Smooth muscle cell (in vitro differentiated cells): ENCODE measurements at regions not wholly inside any gene's neighbourhood (a gene's known extent, or its start where the extent isn't known, plus 50 kb on each side); places are given as distances from the start of the nearest gene placed in this dataset.

Experiments
- DNase-seq: peaks from one replicate; lab custom pipeline; 2025; ENCODE audit not compliant: unreplicated experiment; lab: John Stamatoyannopoulos, UW
- H2AFZ ChIP-seq: fragments of 200-600 bp; sonication (generic); 2 replicates; pipeline ENCODE4 v1.6.0; 2016; ENCODE audit warnings: antibody characterized with exemption, low read depth, mild to moderate bottlenecking
- H3F3A ChIP-seq: fragments of 200-600 bp; sonication (generic); 2 replicates; pipeline ENCODE4 v1.6.0; 2017; ENCODE audit warnings: antibody characterized with exemption, low read depth
- H3K27ac ChIP-seq: fragments of 200-600 bp; sonication (generic); 2 replicates; pipeline ENCODE4 v1.5.1; 2016; ENCODE audit warnings: low read depth, mild to moderate bottlenecking
- H3K27me3 ChIP-seq: fragments of 200-600 bp; sonication (generic); 2 replicates; pipeline ENCODE4 v1.6.1; 2016; ENCODE audit warnings: low read depth, mild to moderate bottlenecking
- H3K36me3 ChIP-seq: fragments of 200-600 bp; sonication (generic); 2 replicates; pipeline ENCODE4 v1.5.1; 2016; ENCODE audit warnings: low read depth
- H3K4me1 ChIP-seq: fragments of 200-600 bp; sonication (generic); 2 replicates; pipeline ENCODE4 v1.5.1; 2016; ENCODE audit warnings: low read depth
- H3K4me2 ChIP-seq: fragments of 200-600 bp; sonication (generic); 2 replicates; pipeline ENCODE4 v1.6.0; 2016; ENCODE audit warnings: mild to moderate bottlenecking
- H3K4me3 ChIP-seq: fragments of 200-600 bp; sonication (generic); 2 replicates; pipeline ENCODE4 v1.5.1; 2016; ENCODE audit warnings: mild to moderate bottlenecking
- H3K79me2 ChIP-seq: fragments of 200-600 bp; sonication (generic); 2 replicates; pipeline ENCODE4 v1.6.0; 2016; ENCODE audit warnings: low read depth, mild to moderate bottlenecking
- H3K9ac ChIP-seq: fragments of 200-600 bp; sonication (generic); 2 replicates; pipeline ENCODE4 v1.6.0; 2016; ENCODE audit warnings: low read depth
- H3K9me3 ChIP-seq: fragments of 200-600 bp; sonication (generic); replicated peaks from 2 replicates; pipeline ENCODE4 v1.5.1; 2016; ENCODE audit warnings: low read depth
- H4K20me1 ChIP-seq: fragments of 200-600 bp; sonication (generic); 2 replicates; pipeline ENCODE4 v1.6.0; 2016; ENCODE audit warnings: low read depth
- CTCF ChIP-seq: fragments of 200-600 bp; sonication (generic); IDR thresholded peaks from 2 replicates; pipeline ENCODE4 v1.5.1; 2017; ENCODE audit warnings: borderline replicate concordance, mild to moderate bottlenecking, antibody characterized with exemption; ENCODE audit not compliant: insufficient read depth, poor library complexity, severe bottlenecking
- WGBS: methylation state at CpG from one replicate; pipeline ENCODE4 v1.1.7; 2016; ENCODE audit warnings: low lambda C conversion rate; 5-methylcytosine and 5-hydroxymethylcytosine counted together

- no peaks in the 10 kb centered on the region for H3F3A ChIP-seq
- H3K9ac ChIP-seq: no peak overlapping the region
- H3K27me3 ChIP-seq: no peaks in the 10 kb centered on the region
- no peaks in the 10 kb centered on the region for H4K20me1 ChIP-seq
- H3K9me3 ChIP-seq: no peaks in the 10 kb centered on the region
- H3K4me1 ChIP-seq: no peaks in the 10 kb centered on the region
- DNase-seq: no peak
- H3K4me3 ChIP-seq: no peak overlapping the region
- H3K36me3 ChIP-seq: no peaks in the 10 kb centered on the region
- H3K79me2 ChIP-seq: no peaks in the 10 kb centered on the region
- no peak for TF ChIP-seq CTCF
- 73% methylated on average over 7 of the region's 7 CpGs for WGBS
- H3K4me2 ChIP-seq: no peak overlapping the region
- no peak overlapping the region for H2AFZ ChIP-seq
- H3K27ac ChIP-seq: no peak overlapping the region
Measured at GRCh38 chr7:33748793-33749192, 156.5 kb upstream of the BMPER start.

GRCh38 chr7:33750177-33750576 lies 155.2 kb upstream of the BMPER start:
- Histone ChIP-seq H3K4me2 (no peak overlapping the region), H3K27me3 (no peaks in the 10 kb centered on the region), H3K27ac (no peak overlapping the region), H3K9ac (no peak overlapping the region), H2AFZ (no peak overlapping the region), H3F3A (no peaks in the 10 kb centered on the region), H3K36me3 (no peaks in the 10 kb centered on the region), H3K4me3 (no peak overlapping the region), H3K4me1 (no peaks in the 10 kb centered on the region), H3K79me2 (no peaks in the 10 kb centered on the region), H4K20me1 (no peaks in the 10 kb centered on the region), H3K9me3 (no peaks in the 10 kb centered on the region)
- DNase-seq: no peak
- no peak for TF ChIP-seq CTCF
- 78% methylated on average over 1 of the region's 1 CpG for WGBS

- no peak for TF ChIP-seq CTCF
- DNase-seq: no peak
- Histone ChIP-seq H3K9me3 (no peaks in the 10 kb centered on the region), H3K79me2 (no peaks in the 10 kb centered on the region), H3F3A (no peaks in the 10 kb centered on the region), H3K4me2 (no peak overlapping the region), H3K27ac (no peak overlapping the region), H4K20me1 (no peaks in the 10 kb centered on the region), H3K27me3 (no peaks in the 10 kb centered on the region), H3K9ac (no peak overlapping the region), H3K36me3 (no peaks in the 10 kb centered on the region), H3K4me1 (no peaks in the 10 kb centered on the region), H3K4me3 (no peak overlapping the region), H2AFZ (no peak overlapping the region)
- WGBS: 85% methylated on average over 1 of the region's 1 CpG
Measured at GRCh38 chr7:33751443-33751842, 153.9 kb upstream of the BMPER start.

GRCh38 chr7:33753881-33754525 lies 151.3 kb upstream of the BMPER start:
- H2AFZ ChIP-seq: no peak overlapping the region
- H3K4me2 ChIP-seq: no peak overlapping the region
- no peaks in the 10 kb centered on the region for H3K4me1 ChIP-seq
- no peak overlapping the region for H3K27ac ChIP-seq
- H3K9me3 ChIP-seq: no peaks in the 10 kb centered on the region
- H3K27me3 ChIP-seq: peaks cover 3% of the 10 kb centered on the region
- no peak overlapping the region for H3K4me3 ChIP-seq
- no peak for TF ChIP-seq CTCF
- no peaks in the 10 kb centered on the region for H3F3A ChIP-seq
- H3K9ac ChIP-seq: no peak overlapping the region
- WGBS: 55% methylated on average over 6 of the region's 6 CpGs
- H3K36me3 ChIP-seq: no peaks in the 10 kb centered on the region
- no peaks in the 10 kb centered on the region for H4K20me1 ChIP-seq
- no peak for DNase-seq
- H3K79me2 ChIP-seq: no peaks in the 10 kb centered on the region
